GM21737 (cell line): ENCODE measurements at regions not wholly inside any gene's neighbourhood (a gene's known extent, or its start where the extent isn't known, plus 50 kb on each side); places are given as distances from the start of the nearest gene placed in this dataset.

Experiments
- ATAC-seq: cut with Tn5 transposase; IDR thresholded peaks from one replicate; pipeline ENCODE4 v1.9.1; 2021; ENCODE audit warnings: mild to moderate bottlenecking, moderate library complexity; ENCODE audit not compliant: unreplicated experiment

GRCh38 chr12:77777274-77777673 lies 53.4 kb upstream of the NAV3 start:
- no peak for ATAC-seq

- no peak for ATAC-seq
These were observed 55.9 kb upstream of the NAV3 start for GRCh38 chr12:77774761-77775160.

DNA sequence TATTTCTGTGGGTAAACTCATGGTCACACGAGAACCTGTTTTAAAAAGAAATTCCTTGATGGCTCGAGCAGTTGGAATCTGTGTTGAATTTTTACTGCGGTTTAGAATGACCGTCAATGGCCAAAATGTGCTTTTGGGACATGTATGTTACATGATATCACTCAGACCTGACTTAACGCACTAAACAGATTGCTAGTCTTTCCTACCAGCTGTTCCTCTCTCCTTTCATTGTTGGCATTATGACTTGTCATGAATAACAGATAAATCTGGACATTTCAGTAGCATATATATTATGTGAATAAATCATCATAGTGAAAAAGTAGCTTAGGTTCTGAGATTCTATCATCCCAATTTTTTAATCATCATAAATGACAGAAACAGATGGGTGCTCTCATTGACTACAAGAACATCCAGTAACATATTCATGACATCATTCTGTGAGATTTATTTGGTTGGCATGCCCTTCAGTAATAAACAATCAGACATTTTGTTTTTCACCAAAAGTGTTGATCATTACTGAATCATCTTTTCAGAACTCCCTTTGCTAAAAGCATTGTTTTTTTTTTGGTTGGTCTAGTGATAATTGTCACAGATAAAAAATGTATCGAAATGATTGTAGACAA lies 57.9 kb upstream of the NAV3 start:
- ATAC-seq: no peak

DNA sequence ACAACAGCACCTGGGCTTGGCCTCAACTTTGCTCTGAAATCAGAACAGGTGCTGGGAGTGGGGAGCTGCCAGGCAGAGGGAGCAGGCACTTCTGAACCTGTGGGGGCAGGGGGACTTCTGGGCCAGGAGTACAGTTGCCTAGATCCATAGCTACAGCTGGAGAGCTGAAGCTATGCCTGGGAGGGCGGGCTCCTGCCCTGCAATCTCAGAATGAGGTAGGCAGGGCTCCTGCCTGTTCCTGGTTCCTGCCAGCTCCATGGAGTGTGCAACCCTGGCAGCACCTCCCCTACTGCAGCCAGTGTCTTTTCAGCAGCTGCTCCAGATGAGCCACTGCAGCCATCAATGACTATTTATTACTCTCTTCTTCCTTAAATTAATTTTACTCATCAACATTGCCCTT lies 62.1 kb upstream of the NAV3 start:
- no peak for ATAC-seq

DNA sequence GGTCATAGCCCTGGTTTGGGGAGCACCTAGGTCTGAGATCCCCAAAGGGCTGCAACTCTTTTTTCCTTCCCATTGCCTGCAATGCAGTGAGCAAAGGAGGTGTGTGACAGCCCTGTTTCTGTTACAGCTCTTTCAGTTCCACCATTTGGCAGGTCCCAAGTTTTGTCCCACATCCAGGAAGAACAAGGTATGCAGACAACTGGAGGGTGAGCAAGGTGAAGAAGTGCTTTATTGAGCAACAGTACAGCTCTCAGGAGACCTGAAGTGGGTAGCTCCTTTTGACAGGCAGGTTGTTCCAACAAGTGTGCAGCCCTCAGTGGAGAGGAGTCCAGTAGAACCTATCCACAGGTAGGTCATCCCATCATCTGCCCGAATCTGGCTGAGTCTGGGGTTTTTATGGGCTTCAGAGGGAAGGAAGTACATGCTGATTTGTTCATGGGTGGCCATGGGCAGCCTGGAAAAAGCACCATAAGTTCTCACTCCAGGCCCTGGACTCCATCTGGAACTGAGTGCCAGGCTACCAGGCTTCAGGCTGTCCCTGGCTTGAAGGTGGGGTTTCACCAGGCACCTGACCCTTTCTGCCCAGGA lies 62.8 kb upstream of the NAV3 start:
- ATAC-seq: no peak

DNA sequence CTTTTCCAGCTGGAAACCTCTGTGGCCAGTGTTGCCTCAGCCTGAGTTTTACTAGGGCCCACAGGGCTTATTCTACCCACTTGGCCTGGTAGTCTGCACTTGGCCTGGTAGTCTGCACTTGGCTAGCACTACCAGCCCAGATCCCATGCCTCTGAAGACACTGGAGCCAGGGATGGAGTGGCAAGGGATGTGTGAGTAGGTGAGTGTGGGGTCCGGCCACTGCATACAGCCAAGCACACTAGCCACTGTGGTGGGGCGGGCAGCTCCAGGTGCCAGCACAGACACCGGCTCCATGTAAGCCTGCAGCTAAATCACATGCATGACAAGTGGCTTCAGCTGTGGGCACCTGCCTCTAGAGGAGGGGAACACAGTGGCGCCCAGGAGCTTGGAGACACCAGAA lies 63.4 kb upstream of the NAV3 start:
- ATAC-seq: no peak

- no peak for ATAC-seq
These were observed 64.5 kb upstream of the NAV3 start for GRCh38 chr12:77766224-77766623.

- no peak for ATAC-seq
These were observed 69.4 kb upstream of the NAV3 start for GRCh38 chr12:77761286-77761685.

DNA sequence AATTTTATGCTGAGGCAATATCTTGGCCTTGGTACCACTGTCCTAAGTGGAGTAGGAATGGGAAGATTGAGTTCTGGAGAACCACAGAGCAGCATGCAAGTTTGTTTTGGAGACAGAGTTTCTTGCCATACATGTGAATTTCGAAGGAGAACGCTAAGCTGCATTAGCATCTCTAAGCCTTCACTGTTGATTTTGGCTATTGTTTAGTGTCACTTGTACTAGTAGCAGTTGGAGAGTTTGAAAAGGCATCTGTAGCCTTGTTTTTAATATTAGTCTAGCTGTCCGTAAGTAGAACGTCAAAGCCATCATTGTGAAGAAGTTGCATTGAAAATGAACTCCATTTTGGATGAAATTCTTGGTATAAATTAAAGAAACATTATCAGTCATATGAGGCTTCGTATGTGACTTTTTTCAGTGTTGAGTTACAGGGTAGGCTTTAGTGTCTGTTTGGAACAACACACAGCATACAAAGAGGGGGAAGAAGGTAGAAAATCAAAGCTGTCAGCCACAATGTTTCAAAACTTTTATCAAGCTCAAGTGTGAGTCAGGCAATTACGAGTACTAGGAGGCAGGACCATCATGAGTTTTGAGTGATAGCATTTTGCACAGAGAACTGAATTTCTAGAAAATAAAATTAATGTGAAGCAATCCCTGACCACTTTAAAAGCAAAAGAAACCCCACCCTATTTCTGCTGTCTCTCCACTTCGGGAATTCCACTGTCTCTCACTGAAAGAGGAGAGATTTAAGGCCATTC lies 70.2 kb upstream of the NAV3 start:
- no peak for ATAC-seq

GRCh38 chr12:77754086-77754485 lies 76.6 kb upstream of the NAV3 start:
- no peak for ATAC-seq

GRCh38 chr12:77751939-77752338 lies 78.8 kb upstream of the NAV3 start:
- no peak for ATAC-seq

- ATAC-seq: peak; percentile 100
These were observed 84.6 kb upstream of the NAV3 start for GRCh38 chr12:77746096-77746495.

- no peak for ATAC-seq
These were observed 85.1 kb upstream of the NAV3 start for GRCh38 chr12:77745624-77746023.

DNA sequence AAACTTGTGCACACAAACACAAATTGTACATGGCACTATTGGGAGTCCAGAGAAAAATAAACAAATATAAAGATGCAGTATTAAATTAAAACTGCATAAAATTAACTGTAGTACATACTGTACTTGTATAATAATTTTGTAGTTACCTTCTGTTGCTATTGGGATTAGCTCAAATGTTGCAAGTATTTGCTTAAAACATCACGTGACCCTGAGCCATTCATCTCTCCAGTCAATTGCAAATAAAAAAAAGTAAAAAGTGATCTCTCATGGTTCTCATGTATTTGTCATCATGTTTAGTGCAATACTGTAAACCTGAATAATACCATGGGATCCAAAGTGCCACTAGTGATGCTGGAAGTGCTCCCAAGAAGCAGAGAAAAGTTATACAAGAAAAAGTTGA lies 88.1 kb upstream of the NAV3 start:
- ATAC-seq: no peak

- no peak for ATAC-seq
These were observed 88.6 kb upstream of the NAV3 start for GRCh38 chr12:77741974-77742517.

DNA sequence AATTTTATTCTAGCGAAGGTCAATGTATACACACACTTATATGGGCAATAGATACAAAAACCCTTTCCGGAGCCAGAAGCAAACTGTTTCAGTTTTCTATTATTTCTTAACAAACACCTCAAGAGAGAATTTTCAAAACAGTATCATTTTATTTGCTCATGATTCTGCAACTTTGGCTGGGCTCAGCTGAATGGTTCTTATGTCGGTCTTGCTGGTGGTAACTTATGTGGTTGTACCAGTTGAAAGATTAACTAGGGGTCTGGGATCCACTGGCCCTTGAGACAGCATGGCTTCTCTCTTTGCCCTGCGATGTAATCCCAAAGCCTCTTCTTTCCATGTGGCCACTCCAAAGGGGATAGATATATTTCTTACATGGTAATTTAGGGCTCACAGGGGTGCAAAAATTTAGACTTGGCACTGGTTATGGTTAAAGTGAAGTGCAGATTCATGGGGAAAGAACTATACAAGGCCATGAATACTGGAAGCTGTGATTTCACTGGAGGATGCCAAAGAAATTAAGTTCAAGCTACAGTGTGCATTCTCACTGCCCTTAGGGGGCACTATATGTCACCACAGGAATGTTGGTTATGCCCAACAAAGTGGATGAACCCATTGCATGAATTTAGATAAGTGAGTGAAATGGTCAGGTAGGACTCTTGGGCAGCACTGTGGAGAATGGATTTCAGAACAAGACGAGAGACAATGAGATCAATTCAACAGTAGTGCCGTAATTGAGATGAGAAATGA lies 94.3 kb upstream of the NAV3 start:
- no peak for ATAC-seq

- ATAC-seq: no peak
These were observed 96.3 kb upstream of the NAV3 start for GRCh38 chr12:77734214-77734883.

- ATAC-seq: no peak
These were observed 102.7 kb upstream of the NAV3 start for GRCh38 chr12:77728018-77728417.

DNA sequence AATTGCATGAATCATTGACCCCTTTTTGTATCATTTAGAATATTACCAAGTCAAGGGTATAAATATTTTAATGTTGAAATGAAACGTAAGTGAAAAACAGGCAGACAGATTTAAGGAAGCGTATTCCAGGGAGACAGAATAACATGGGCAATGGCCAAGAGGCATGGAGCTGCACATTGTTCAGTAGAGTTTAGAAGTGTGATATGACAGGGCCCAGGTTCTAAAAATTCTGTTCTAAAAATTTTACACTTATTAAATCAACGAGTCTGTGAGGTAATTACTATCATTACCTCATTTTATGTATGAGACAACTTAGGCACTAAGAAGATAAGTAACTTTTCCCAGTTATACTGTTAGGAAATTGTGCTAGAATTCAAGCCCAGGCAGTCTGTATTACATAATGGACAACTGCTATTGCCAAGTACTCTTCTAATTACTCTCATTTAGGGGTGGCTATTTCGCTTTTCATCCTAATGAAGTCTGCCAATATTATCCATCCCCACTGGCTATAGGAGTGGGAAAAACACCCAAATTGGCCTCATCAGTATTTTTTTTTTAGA lies 103.2 kb upstream of the NAV3 start:
- ATAC-seq: no peak

DNA sequence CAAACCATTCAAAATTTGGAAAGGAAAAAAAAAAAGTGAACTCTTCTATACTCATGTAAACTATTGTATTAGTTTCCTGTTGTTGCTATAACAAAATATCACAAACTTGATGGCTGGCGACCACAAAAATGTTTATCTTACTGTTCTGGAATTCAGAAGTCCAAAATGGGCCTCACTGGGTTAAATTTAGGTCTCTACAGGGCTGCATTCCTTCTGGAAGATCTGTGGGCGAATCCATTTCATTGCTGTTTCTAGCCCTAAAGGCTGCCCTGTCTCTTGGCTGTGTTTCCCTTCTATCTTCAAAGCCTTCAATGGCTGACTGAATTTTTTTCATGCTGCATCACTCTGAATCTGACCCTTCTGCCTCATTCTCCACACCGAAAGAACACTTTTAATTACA lies 105.1 kb upstream of the NAV3 start:
- no peak for ATAC-seq
